CD4-positive, alpha-beta T cell (primary cell): ENCODE measurements at regions not wholly inside any gene's neighbourhood (a gene's known extent, or its start where the extent isn't known, plus 50 kb on each side); places are given as distances from the start of the nearest gene placed in this dataset.

ENCODE experiments used
- ATAC-seq: fragments of 200-7000 bp; cut with Tn5 transposase; one replicate; pipeline ENCODE4 v1.10.0; 2022; ENCODE audit warnings: mild to moderate bottlenecking; ENCODE audit not compliant: poor library complexity
- CTCF ChIA-PET: fragments of 350-600 bp; sonication (Branson Sonifier 250); formaldehyde crosslinking; loops from one replicate; lab custom pipeline; 2021; ENCODE audit warnings: antibody characterized with exemption, inconsistent platforms; lab: Charles Lee
- POLR2A ChIA-PET: fragments of 350-600 bp; sonication (Branson Sonifier 250); formaldehyde crosslinking; loops from one replicate; lab custom pipeline; 2021; ENCODE audit warnings: antibody characterized with exemption, inconsistent platforms; lab: Charles Lee
- DNase-seq, 14 experiments: peaks; one replicate each; pipeline ENCODE4 v3.0.0-alpha.2; 2013 to 2020; ENCODE audit warnings: mixed read lengths in 2 of 14
- H3K27ac ChIP-seq, 2 donors: one replicate each; pipeline versions ENCODE4 v1.5.1 to v1.7.0; 2013; ENCODE audit warnings: low read length in 2 of 2, low read depth in 1 of 2, mild to moderate bottlenecking in 1 of 2
- H3K27me3 ChIP-seq, 2 experiments: 1 replicate in 1 of 2; 2 replicates in 1 of 2; pipeline versions ENCODE4 v1.6.1 to v1.7.0; 2013; ENCODE audit warnings: low read length in 2 of 2, control low read depth in 1 of 2, mild to moderate bottlenecking in 1 of 2, moderate library complexity in 1 of 2; ENCODE audit not compliant: insufficient read depth in 2 of 2, control insufficient read depth in 1 of 2
- H3K36me3 ChIP-seq: one replicate; pipeline ENCODE4 v1.6.1; 2013; ENCODE audit warnings: low read length, control low read depth; ENCODE audit not compliant: insufficient read depth
- H3K4me1 ChIP-seq: one replicate; pipeline ENCODE4 v1.6.1; 2013; ENCODE audit warnings: low read length, control low read depth; ENCODE audit not compliant: insufficient read depth
- H3K4me3 ChIP-seq: one replicate; pipeline ENCODE4 v1.5.1; 2013; ENCODE audit warnings: mild to moderate bottlenecking, low read length, moderate library complexity
- H3K9me3 ChIP-seq, 2 experiments: 1 replicate in 1 of 2; 2 replicates in 1 of 2; pipeline versions ENCODE4 v1.6.1 to v1.7.0; 2013; ENCODE audit warnings: low read length in 2 of 2, mild to moderate bottlenecking in 2 of 2, control low read depth in 1 of 2, moderate library complexity in 1 of 2; ENCODE audit not compliant: control insufficient read depth in 1 of 2, insufficient read depth in 1 of 2
- H3K27ac Mint-ChIP-seq: one replicate; pipeline ENCODE4 v1.8.0; 2020; ENCODE audit warnings: mixed read lengths
- H3K27me3 Mint-ChIP-seq: one replicate; pipeline ENCODE4 v1.8.0; 2021; ENCODE audit warnings: mixed read lengths
- H3K36me3 Mint-ChIP-seq: one replicate; pipeline ENCODE4 v1.8.0; 2021; ENCODE audit warnings: low read depth, mixed read lengths
- H3K4me1 Mint-ChIP-seq: one replicate; pipeline ENCODE4 v1.8.0; 2021; ENCODE audit warnings: low read depth, mixed read lengths
- H3K4me3 Mint-ChIP-seq: one replicate; pipeline ENCODE4 v1.8.0; 2020; ENCODE audit warnings: mild to moderate bottlenecking, mixed read lengths
- H3K9me3 Mint-ChIP-seq: one replicate; pipeline ENCODE4 v1.8.0; 2020; ENCODE audit warnings: mixed read lengths
- CTCF ChIP-seq: fragments of 200-600 bp; IDR thresholded peaks from one replicate; pipeline ENCODE4 v1.8.0; 2022; ENCODE audit warnings: antibody characterized with exemption, mild to moderate bottlenecking
- intact Hi-C, 2 experiments: fragments of 100-400 bp; cut with DNase I in 1 of 2; cut with micrococcal nuclease in 1 of 2; formaldehyde crosslinking; loops; one replicate each; pipeline versions ENCODE4 v1.15.1 to v1.9.0; 2023 to 2025; cut with DNase I, micrococcal nuclease

DNA sequence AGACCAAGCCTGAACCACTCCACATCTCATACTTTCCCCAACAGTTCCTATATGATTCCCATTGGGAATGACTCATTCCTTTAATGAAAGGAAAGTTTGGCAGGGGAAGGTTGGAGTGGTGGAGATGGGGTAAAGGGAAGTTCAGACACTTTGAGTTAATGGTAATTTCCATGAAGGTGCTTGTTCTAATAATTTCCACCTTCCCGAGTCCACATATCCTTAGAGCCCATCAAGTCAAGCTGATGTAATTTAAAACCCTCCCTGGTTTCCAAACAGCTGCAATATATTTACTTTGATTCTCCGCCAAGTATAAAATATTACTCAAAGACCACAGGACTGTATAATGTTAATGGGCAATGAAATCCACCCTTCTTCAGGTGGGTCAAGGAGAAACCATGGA lies 95.0 kb upstream of the GALNT15 start:
- peaks cover 6 to 23% of the 10 kb centered on the region in 2 experiments for H3K9me3 ChIP-seq
- H3K36me3 ChIP-seq, result no peaks in the 10 kb centered on the region
- ATAC-seq (no peak), DNase-seq (no peak)
- no peak for TF ChIP-seq CTCF
- Mint-ChIP-seq H3K4me3 (no peak overlapping the region), H3K4me1 (no peaks in the 10 kb centered on the region), H3K36me3 (peaks cover 9% of the 10 kb centered on the region), H3K27me3 (peaks cover 3% of the 10 kb centered on the region), H3K9me3 (peaks cover 15% of the 10 kb centered on the region), H3K27ac (no peak overlapping the region)
- POLR2A ChIA-PET, result no interaction called here
- intact Hi-C loops, result no loop called here
- H3K4me3 ChIP-seq, result no peak overlapping the region
- H3K27me3 ChIP-seq, result no peaks in the 10 kb centered on the region
- CTCF ChIA-PET, result no interaction called here
- H3K4me1 ChIP-seq, result no peaks in the 10 kb centered on the region
- H3K27ac ChIP-seq, result no peak overlapping the region

DNA sequence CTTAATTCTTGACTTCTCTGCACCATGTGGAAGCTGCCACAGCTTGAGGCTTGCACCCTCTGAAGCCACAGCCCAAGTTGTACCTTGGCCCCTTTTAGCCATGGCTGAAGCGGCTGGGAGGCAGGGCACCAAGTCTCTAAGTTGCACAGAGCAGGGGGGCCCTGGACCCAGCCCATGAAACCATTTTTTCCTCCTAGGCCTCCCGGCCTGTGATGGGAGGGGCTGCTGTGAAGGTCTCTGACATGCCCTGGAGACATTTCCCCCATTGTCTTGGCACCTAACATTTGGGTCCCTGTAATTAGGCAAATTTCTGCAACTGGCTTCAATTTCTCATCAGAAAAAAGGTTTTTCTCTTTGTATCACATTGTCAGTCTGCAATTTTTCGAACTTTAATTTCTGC lies 92.8 kb upstream of the GALNT15 start:
- Mint-ChIP-seq H3K4me1 (no peaks in the 10 kb centered on the region), H3K27me3 (peaks cover 3% of the 10 kb centered on the region), H3K4me3 (no peak overlapping the region), H3K27ac (no peak overlapping the region), H3K36me3 (peaks cover 9% of the 10 kb centered on the region), H3K9me3 (peaks cover 19% of the 10 kb centered on the region)
- ChIA-PET CTCF (no interaction called here), POLR2A (no interaction called here)
- ATAC-seq, result no peak
- DNase-seq, result no peak
- Histone ChIP-seq H3K27ac (no peak overlapping the region), H3K9me3 (peaks cover 6 to 23% of the 10 kb centered on the region in 2 experiments), H3K27me3 (no peaks in the 10 kb centered on the region), H3K36me3 (no peaks in the 10 kb centered on the region), H3K4me3 (no peak overlapping the region), H3K4me1 (no peaks in the 10 kb centered on the region)
- intact Hi-C loops, result no loop called here
- TF ChIP-seq CTCF, result no peak

GRCh38 chr3:16084887-16085286 lies 89.6 kb upstream of the GALNT15 start:
- no peak overlapping the region for H3K4me3 ChIP-seq
- no peaks in the 10 kb centered on the region for H3K27me3 Mint-ChIP-seq

More at GRCh38 chr3:16084887-16085286, 89.6 kb upstream of the GALNT15 start:
- no peak overlapping the region for H3K4me3 Mint-ChIP-seq
- no peaks in the 10 kb centered on the region for H3K36me3 ChIP-seq
- no peaks in the 10 kb centered on the region for H3K4me1 ChIP-seq
- ATAC-seq (no peak), DNase-seq (no peak)
- POLR2A ChIA-PET, result no interaction called here
- no peaks in the 10 kb centered on the region for H3K4me1 Mint-ChIP-seq
- H3K9me3 Mint-ChIP-seq, result peaks cover 19% of the 10 kb centered on the region
- H3K36me3 Mint-ChIP-seq, result peaks cover 9% of the 10 kb centered on the region
- intact Hi-C loops, result no loop called here
- TF ChIP-seq CTCF, result no peak
- peaks cover 0 to 5% of the 10 kb centered on the region in 2 experiments for H3K27me3 ChIP-seq
- peaks cover 6 to 23% of the 10 kb centered on the region in 2 experiments for H3K9me3 ChIP-seq
- CTCF ChIA-PET, result no interaction called here
- no peak overlapping the region for H3K27ac Mint-ChIP-seq
- H3K27ac ChIP-seq, result no peak overlapping the region
